HTR-8/SVneo (cell line): ENCODE measurements at regions not wholly inside any gene's neighbourhood (a gene's known extent, or its start where the extent isn't known, plus 50 kb on each side); places are given as distances from the start of the nearest gene placed in this dataset.

ENCODE experiments used
- DNase-seq: peaks from one replicate; pipeline ENCODE4 v3.0.0; 2011; ENCODE audit warnings: low spot score, mixed read lengths; ENCODE audit not compliant: insufficient read length
- FAIRE-seq: peaks from 2 replicates; lab custom pipeline; 2011; peaks lifted over from hg19 to GRCh38; lab: Jason Lieb, UNC

- no peak for FAIRE-seq
- no peak for DNase-seq
Measured at GRCh38 chr2:59734743-59735142, 818.7 kb downstream of the BCL11A start.

GRCh38 chr2:59733970-59734369 is 819.5 kb downstream of the BCL11A start:
- DNase-seq (no peak), FAIRE-seq (no peak)

GRCh38 chr2:59733567-59733930 is 819.9 kb downstream of the BCL11A start:
- DNase-seq: no peak
- no peak for FAIRE-seq

- DNase-seq (no peak), FAIRE-seq (no peak)
Measured at GRCh38 chr2:59732871-59733566, 820.4 kb downstream of the BCL11A start.

GRCh38 chr2:59727121-59727590 is 826.3 kb downstream of the BCL11A start:
- DNase-seq (no peak), FAIRE-seq (no peak)

GRCh38 chr2:59726228-59727120 is 827.0 kb downstream of the BCL11A start:
- no peak for DNase-seq
- FAIRE-seq: no peak

- no peak for DNase-seq
- FAIRE-seq: no peak
Measured at GRCh38 chr2:59724746-59725145, 828.7 kb downstream of the BCL11A start.

- FAIRE-seq: no peak
- no peak for DNase-seq
Measured at GRCh38 chr2:59720296-59720866, 833.1 kb downstream of the BCL11A start.

- no peak for FAIRE-seq
Measured at GRCh38 chr2:59713577-59713976, 839.9 kb downstream of the BCL11A start.

GRCh38 chr2:59711121-59711520 is 842.3 kb downstream of the BCL11A start:
- FAIRE-seq: no peak
- no peak for DNase-seq

More at GRCh38 chr2:59713577-59713976, 839.9 kb downstream of the BCL11A start:
- DNase-seq: no peak

GRCh38 chr2:59706729-59707128 is 846.7 kb downstream of the BCL11A start:
- FAIRE-seq (no peak), DNase-seq (no peak)

- FAIRE-seq: no peak
Measured at GRCh38 chr2:59703796-59704195, 849.7 kb downstream of the BCL11A start.

GRCh38 chr2:59702026-59702425 is 851.4 kb downstream of the BCL11A start:
- no peak for DNase-seq
- FAIRE-seq: no peak

More at GRCh38 chr2:59703796-59704195, 849.7 kb downstream of the BCL11A start:
- no peak for DNase-seq

GRCh38 chr2:59701271-59701994 is 852.0 kb downstream of the BCL11A start:
- DNase-seq (no peak), FAIRE-seq (no peak)

GRCh38 chr2:59694176-59694575 is 859.3 kb downstream of the BCL11A start:
- no peak for FAIRE-seq
- no peak for DNase-seq

- DNase-seq (no peak), FAIRE-seq (no peak)
Measured at GRCh38 chr2:59693231-59693959, 860.1 kb downstream of the BCL11A start.

GRCh38 chr2:59691518-59692190 is 861.8 kb downstream of the BCL11A start:
- DNase-seq (no peak), FAIRE-seq (no peak)

- FAIRE-seq: no peak
- DNase-seq: no peak
Measured at GRCh38 chr2:59690849-59691248, 862.6 kb downstream of the BCL11A start.

GRCh38 chr2:59684771-59685166 is 868.7 kb downstream of the BCL11A start:
- no peak for FAIRE-seq
- DNase-seq: no peak
